Colonic mucosa (tissue), 4 donors: ENCODE measurements at regions not wholly inside any gene's neighbourhood (a gene's known extent, or its start where the extent isn't known, plus 50 kb on each side); places are given as distances from the start of the nearest gene placed in this dataset.
"Not testable (repeated sequence)": the region's sequence is repeated elsewhere in the genome, so short reads cannot be mapped to it uniquely, and the experiment has no call there.

Experiments used
- DNase-seq: peaks from one replicate; pipeline ENCODE4 v3.0.0-alpha.2; 2020
- H3K27ac ChIP-seq: fragments of 200-600 bp; one replicate; pipeline ENCODE4 v1.8.0; 2021
- H3K27me3 ChIP-seq: fragments of 200-600 bp; one replicate; pipeline ENCODE4 v1.8.0; 2021
- H3K36me3 ChIP-seq: fragments of 200-600 bp; one replicate; pipeline ENCODE4 v1.8.0; 2021
- H3K4me1 ChIP-seq: fragments of 200-600 bp; one replicate; pipeline ENCODE4 v1.8.0; 2021; ENCODE audit warnings: mild to moderate bottlenecking
- H3K4me3 ChIP-seq: fragments of 200-600 bp; one replicate; pipeline ENCODE4 v1.8.0; 2021
- H3K9ac ChIP-seq, 2 donors: one replicate each; pipeline ENCODE4 v1.7.0; 2013; ENCODE audit warnings: control low read depth in 2 of 2, low read depth in 2 of 2, low read length in 2 of 2
- H3K9me3 ChIP-seq: fragments of 200-600 bp; one replicate; pipeline ENCODE4 v1.8.0; 2021
- CTCF ChIP-seq: fragments of 200-600 bp; IDR thresholded peaks from one replicate; pipeline ENCODE4 v1.8.0; 2022; ENCODE audit warnings: antibody characterized with exemption, mild to moderate bottlenecking
- intact Hi-C: fragments of 100-400 bp; cut with DNase I; formaldehyde crosslinking; loops from one replicate; pipeline ENCODE4 v1.14.1; 2022
- donor health status: healthy.
- donor health status: DM: no; HTN: no; CAD: no.
- donor health status: DM: no; HTN: no; CAD: no.

DNA sequence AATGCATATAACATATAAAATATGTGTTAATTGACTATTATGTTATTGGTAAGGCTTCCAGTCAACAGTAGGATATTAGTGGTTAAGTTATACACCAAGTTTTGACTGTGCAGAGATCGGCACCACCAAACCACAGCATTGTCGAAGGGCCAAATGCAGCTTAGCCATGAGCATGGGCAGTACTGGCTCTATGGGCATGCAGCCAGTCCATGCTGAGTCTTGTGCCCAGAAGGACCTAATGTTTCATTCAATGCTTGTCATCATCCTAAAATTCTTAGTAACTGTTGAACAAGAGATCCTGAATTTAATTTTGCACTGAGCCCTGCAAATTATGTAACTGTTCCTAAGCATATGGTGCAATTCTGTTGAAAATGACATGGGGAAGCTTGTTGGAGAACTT, 233.4 kb upstream of the HS3ST3A1 start:
- Histone ChIP-seq H3K9me3 (no peaks in the 10 kb centered on the region), H3K4me1 (no peaks in the 10 kb centered on the region), H3K36me3 (no peaks in the 10 kb centered on the region), H3K9ac (no peak overlapping the region), H3K27ac (no peak overlapping the region), H3K4me3 (no peak overlapping the region), H3K27me3 (no peaks in the 10 kb centered on the region)
- no peak for TF ChIP-seq CTCF
- no peak for DNase-seq
- intact Hi-C loops = no loop called here

DNA sequence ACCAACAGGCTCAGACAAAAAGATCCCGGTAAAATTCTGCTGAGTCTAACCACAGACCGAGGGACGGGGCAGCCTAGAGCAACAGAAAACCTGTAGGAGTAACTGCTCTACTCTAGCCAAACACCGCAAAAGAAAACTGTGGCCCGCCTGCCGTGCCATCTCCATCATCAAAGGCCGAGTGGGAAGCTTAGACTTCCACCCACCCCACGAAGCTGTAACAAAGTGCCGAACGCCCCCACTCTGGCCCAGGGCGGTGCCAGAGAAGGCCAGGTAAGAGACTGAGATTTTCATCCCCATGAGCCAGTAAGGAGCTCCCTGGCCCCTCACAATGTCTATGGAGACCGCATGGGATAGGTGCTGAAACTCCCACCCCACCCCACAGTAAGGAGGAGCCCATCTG, 231.9 kb upstream of the COX10 start:
- Histone ChIP-seq H3K27me3 (no peaks in the 10 kb centered on the region), H3K27ac (no peak overlapping the region), H3K4me3 (no peak overlapping the region), H3K9me3 (no peaks in the 10 kb centered on the region), H3K9ac (no peak overlapping the region), H3K4me1 (no peaks in the 10 kb centered on the region), H3K36me3 (no peaks in the 10 kb centered on the region)
- DNase-seq = no peak
- intact Hi-C loops = no loop called here
- no peak for TF ChIP-seq CTCF

GRCh38 chr17:13840254-13840653, 229.1 kb upstream of the COX10 start:
- H3K4me1 ChIP-seq = no peaks in the 10 kb centered on the region
- no peak for DNase-seq
- no peak for TF ChIP-seq CTCF
- H3K9me3 ChIP-seq = no peaks in the 10 kb centered on the region
- no peak overlapping the region for H3K27ac ChIP-seq
- H3K27me3 ChIP-seq = no peaks in the 10 kb centered on the region
- no peaks in the 10 kb centered on the region for H3K36me3 ChIP-seq
- no peak overlapping the region for H3K4me3 ChIP-seq
- intact Hi-C loops = no loop called here
- no peak overlapping the region for H3K9ac ChIP-seq

DNA sequence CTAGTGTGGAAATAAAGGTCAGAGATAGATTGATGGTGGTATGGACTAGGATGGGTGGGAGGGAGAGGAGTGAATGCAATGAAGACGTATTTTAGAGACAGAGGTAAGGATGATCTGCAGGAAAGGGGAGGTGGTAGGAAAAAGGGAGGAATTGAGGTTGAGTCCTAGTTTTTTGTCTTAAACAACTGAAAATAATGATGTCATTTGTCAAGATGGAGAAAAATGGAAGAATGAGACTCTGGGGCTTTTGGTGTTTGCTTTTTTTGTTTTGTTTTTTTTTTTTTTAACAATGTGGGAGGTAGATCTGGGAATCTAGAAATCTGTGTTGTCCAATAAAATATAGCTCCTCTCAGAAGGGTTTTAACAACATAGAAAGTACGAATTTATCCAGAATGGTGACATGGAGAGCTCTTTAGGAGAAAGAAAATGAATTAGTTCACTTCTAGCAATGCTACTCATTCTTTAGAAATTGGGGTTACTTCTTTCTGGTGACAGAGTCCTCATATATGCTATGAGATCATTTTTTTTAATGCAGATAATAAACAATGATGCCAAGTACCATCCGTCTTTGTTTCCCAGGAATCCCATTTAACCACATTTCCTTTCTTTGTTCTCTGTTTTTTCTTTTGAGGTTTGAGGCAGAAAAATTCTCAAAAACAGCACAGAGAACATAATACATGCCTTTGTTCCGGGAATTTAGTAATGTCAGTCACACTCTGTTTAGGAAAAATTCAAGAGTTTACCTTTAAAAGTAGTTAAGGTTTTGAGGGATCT, 225.3 kb upstream of the COX10 start:
- Histone ChIP-seq H3K9ac (no peak overlapping the region), H3K27me3 (no peaks in the 10 kb centered on the region), H3K9me3 (no peaks in the 10 kb centered on the region), H3K36me3 (no peaks in the 10 kb centered on the region), H3K4me3 (no peak overlapping the region), H3K27ac (no peak overlapping the region), H3K4me1 (no peaks in the 10 kb centered on the region)
- no peak for TF ChIP-seq CTCF
- intact Hi-C loops = no loop called here
- DNase-seq = no peak

DNA sequence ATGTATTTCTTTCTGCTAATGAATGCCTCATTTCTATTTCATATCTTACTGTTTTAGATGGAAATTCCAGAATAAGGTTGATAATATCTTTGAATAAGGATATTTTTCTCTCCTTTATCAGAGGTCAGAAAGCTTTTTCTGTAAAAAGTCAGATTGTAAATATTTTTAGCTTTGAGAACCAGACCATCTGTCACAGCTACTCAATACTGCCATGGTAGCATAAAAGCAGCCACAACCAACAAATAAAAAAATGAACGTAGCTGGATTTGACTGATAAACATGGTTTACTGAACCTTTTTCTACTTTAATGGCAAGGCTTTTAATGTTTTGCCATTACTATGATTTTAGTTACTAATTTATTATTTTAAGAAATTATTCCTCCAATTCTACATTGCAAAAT, 217.4 kb upstream of the COX10 start:
- H3K4me1 ChIP-seq = no peaks in the 10 kb centered on the region
- no peaks in the 10 kb centered on the region for H3K9me3 ChIP-seq
- intact Hi-C loops = no loop called here
- TF ChIP-seq CTCF = no peak
- H3K27me3 ChIP-seq = no peaks in the 10 kb centered on the region
- no peak overlapping the region for H3K9ac ChIP-seq
- H3K27ac ChIP-seq = no peak overlapping the region
- no peak overlapping the region for H3K4me3 ChIP-seq
- no peak for DNase-seq
- H3K36me3 ChIP-seq = no peaks in the 10 kb centered on the region

DNA sequence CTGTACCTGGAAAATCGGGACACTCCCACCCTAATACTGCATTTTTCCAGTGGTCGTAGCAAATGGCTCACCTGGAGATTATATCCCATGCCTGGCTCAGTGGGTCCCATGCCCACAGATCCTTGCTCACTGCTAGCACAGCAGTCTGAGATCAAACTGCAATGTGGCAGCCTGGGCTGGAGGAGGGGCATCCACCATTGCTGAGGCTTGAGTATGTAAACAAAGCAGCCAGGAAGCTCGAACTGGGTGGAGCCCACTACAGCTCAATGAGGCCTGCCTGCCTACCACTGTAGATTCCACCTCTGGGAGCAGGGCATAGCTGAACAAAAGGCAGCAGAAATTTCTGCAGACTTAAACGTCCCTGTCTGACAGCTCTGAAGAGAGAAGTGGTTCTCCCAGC, 213.6 kb upstream of the COX10 start:
- H3K36me3 ChIP-seq, DNase-seq, H3K9me3 ChIP-seq, H3K27ac ChIP-seq, H3K4me3 ChIP-seq, intact Hi-C loops, H3K9ac ChIP-seq, H3K27me3 ChIP-seq, H3K4me1 ChIP-seq: not testable (repeated sequence)
